Breast epithelium (tissue), 3 donors: ENCODE measurements at regions not wholly inside any gene's neighbourhood (a gene's known extent, or its start where the extent isn't known, plus 50 kb on each side); places are given as distances from the start of the nearest gene placed in this dataset.

ENCODE experiments used
- POLR2A ChIP-seq: fragments of 450-650 bp; IDR thresholded peaks from one replicate; pipeline ENCODE4 v1.6.1; 2016; ENCODE audit warnings: antibody characterized with exemption, mild to moderate bottlenecking, moderate library complexity
- TF ChIP-seq, protein P1 (sequence below), 3 donors: fragments of 450-650 bp; IDR thresholded peaks; one replicate each; pipeline ENCODE4 v1.5.1; 2016 to 2017; ENCODE audit warnings: antibody characterized with exemption in 3 of 3, mild to moderate bottlenecking in 3 of 3, moderate library complexity in 3 of 3

- TF ChIP-seq, protein P1, sequence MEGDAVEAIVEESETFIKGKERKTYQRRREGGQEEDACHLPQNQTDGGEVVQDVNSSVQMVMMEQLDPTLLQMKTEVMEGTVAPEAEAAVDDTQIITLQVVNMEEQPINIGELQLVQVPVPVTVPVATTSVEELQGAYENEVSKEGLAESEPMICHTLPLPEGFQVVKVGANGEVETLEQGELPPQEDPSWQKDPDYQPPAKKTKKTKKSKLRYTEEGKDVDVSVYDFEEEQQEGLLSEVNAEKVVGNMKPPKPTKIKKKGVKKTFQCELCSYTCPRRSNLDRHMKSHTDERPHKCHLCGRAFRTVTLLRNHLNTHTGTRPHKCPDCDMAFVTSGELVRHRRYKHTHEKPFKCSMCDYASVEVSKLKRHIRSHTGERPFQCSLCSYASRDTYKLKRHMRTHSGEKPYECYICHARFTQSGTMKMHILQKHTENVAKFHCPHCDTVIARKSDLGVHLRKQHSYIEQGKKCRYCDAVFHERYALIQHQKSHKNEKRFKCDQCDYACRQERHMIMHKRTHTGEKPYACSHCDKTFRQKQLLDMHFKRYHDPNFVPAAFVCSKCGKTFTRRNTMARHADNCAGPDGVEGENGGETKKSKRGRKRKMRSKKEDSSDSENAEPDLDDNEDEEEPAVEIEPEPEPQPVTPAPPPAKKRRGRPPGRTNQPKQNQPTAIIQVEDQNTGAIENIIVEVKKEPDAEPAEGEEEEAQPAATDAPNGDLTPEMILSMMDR (IDR thresholded peaks at IDR 0.05): no peak
- no peak for TF ChIP-seq POLR2A
Measured at GRCh38 chr2:188068093-188068492, 223.6 kb upstream of the GULP1 start.
